ENCODE measurements at regions not wholly inside any gene's neighbourhood (a gene's known extent, or its start where the extent isn't known, plus 50 kb on each side); places are given as distances from the start of the nearest gene placed in this dataset.
A peak's percentile ranks its signal among the peaks of the same experiment; 100 is the strongest.
"Not testable (repeated sequence)": the region's sequence is repeated elsewhere in the genome, so short reads cannot be mapped to it uniquely, and the experiment has no call there.

GRCh38 chr6:26957399-26958127 lies 289.9 kb upstream of the PRSS16 start:
- WGBS, 2 donors = 74 to 85% methylated on average over 5 to 6 of the region's 6 CpGs
- DNase-seq = peak in 2 of 3 donors; percentile 0 to 1
- not testable (repeated sequence) for H3K36me3 ChIP-seq (ENCODE audit: control insufficient read depth in 4 of 4, insufficient read depth in 4 of 4, low read length in 4 of 4); H3K27ac ChIP-seq (ENCODE audit: low read depth in 1 of 2, low read length in 1 of 2); H3K4me3 ChIP-seq; H3K27me3 ChIP-seq (ENCODE audit: control insufficient read depth in 3 of 3, insufficient read depth in 3 of 3, low read length in 2 of 3); ATAC-seq (ENCODE audit: insufficient read depth, low FRiP score); H3K4me1 ChIP-seq (ENCODE audit: control insufficient read depth in 5 of 5, insufficient read depth in 5 of 5, low read length in 5 of 5); H3K9me3 ChIP-seq (ENCODE audit: control insufficient read depth in 4 of 4, insufficient read depth in 3 of 4, low read length in 3 of 4)
- peak overlapping the region in 1 of 2 donors; percentile 32 for H3K9ac ChIP-seq (ENCODE audit: insufficient read depth in 1 of 2, low read length in 2 of 2)

- H3K27me3 ChIP-seq (ENCODE audit: control insufficient read depth in 3 of 3, insufficient read depth in 3 of 3, low read length in 2 of 3); H3K4me1 ChIP-seq (ENCODE audit: control insufficient read depth in 5 of 5, insufficient read depth in 5 of 5, low read length in 5 of 5); H3K4me3 ChIP-seq; H3K36me3 ChIP-seq (ENCODE audit: control insufficient read depth in 4 of 4, insufficient read depth in 4 of 4, low read length in 4 of 4); H3K9ac ChIP-seq (ENCODE audit: insufficient read depth in 1 of 2, low read length in 2 of 2); DNase-seq; ATAC-seq (ENCODE audit: insufficient read depth, low FRiP score); H3K9me3 ChIP-seq (ENCODE audit: control insufficient read depth in 4 of 4, insufficient read depth in 3 of 4, low read length in 3 of 4); H3K27ac ChIP-seq (ENCODE audit: low read depth in 1 of 2, low read length in 1 of 2): not testable (repeated sequence)
These were observed 286.3 kb upstream of the PRSS16 start for GRCh38 chr6:26961236-26961635.

GRCh38 chr6:27002447-27002846 lies 245.1 kb upstream of the PRSS16 start:
- Histone ChIP-seq H3K9me3 (ENCODE audit: control insufficient read depth in 4 of 4, insufficient read depth in 3 of 4, low read length in 3 of 4) (no peaks in the 10 kb centered on the region), H3K36me3 (ENCODE audit: control insufficient read depth in 4 of 4, insufficient read depth in 4 of 4, low read length in 4 of 4) (no peaks in the 10 kb centered on the region), H3K27me3 (ENCODE audit: control insufficient read depth in 3 of 3, insufficient read depth in 3 of 3, low read length in 2 of 3) (no peaks in the 10 kb centered on the region), H3K27ac (ENCODE audit: low read depth in 1 of 2, low read length in 1 of 2) (no peak overlapping the region), H3K9ac (ENCODE audit: insufficient read depth in 1 of 2, low read length in 2 of 2) (no peak overlapping the region), H3K4me1 (ENCODE audit: control insufficient read depth in 5 of 5, insufficient read depth in 5 of 5, low read length in 5 of 5) (no peaks in the 10 kb centered on the region), H3K4me3 (no peak overlapping the region)
- ATAC-seq (ENCODE audit: insufficient read depth, low FRiP score) (no peak), DNase-seq (no peak)
- no peak for TF ChIP-seq CTCF (IDR thresholded peaks at IDR 0.05; ENCODE audit: control extremely low read depth, extremely low read depth)
- 93 to 95% methylated on average over 15 of the region's 15 CpGs for WGBS, 2 donors

- H3K4me3 ChIP-seq = no peak overlapping the region
- no peak for TF ChIP-seq CTCF (IDR thresholded peaks at IDR 0.05; ENCODE audit: control extremely low read depth, extremely low read depth)
- WGBS, 2 donors = 44 to 46% methylated on average over 2 of the region's 2 CpGs
These were observed 240.5 kb upstream of the PRSS16 start for GRCh38 chr6:27007020-27007419.

GRCh38 chr6:27008613-27009012 lies 238.9 kb upstream of the PRSS16 start:
- H3K9ac ChIP-seq (ENCODE audit: insufficient read depth in 1 of 2, low read length in 2 of 2); H3K9me3 ChIP-seq (ENCODE audit: control insufficient read depth in 4 of 4, insufficient read depth in 3 of 4, low read length in 3 of 4); DNase-seq; H3K4me1 ChIP-seq (ENCODE audit: control insufficient read depth in 5 of 5, insufficient read depth in 5 of 5, low read length in 5 of 5); H3K36me3 ChIP-seq (ENCODE audit: control insufficient read depth in 4 of 4, insufficient read depth in 4 of 4, low read length in 4 of 4); ATAC-seq (ENCODE audit: insufficient read depth, low FRiP score); H3K27ac ChIP-seq (ENCODE audit: low read depth in 1 of 2, low read length in 1 of 2); H3K4me3 ChIP-seq; H3K27me3 ChIP-seq (ENCODE audit: control insufficient read depth in 3 of 3, insufficient read depth in 3 of 3, low read length in 2 of 3): not testable (repeated sequence)
- 95 to 96% methylated on average over 10 of the region's 10 CpGs for WGBS, 2 donors

More at GRCh38 chr6:27007020-27007419, 240.5 kb upstream of the PRSS16 start:
- DNase-seq (no peak), ATAC-seq (ENCODE audit: insufficient read depth, low FRiP score) (no peak)
- peaks cover 0 to 6% (median 1%) of the 10 kb centered on the region in 4 donors for H3K9me3 ChIP-seq (ENCODE audit: control insufficient read depth in 4 of 4, insufficient read depth in 3 of 4, low read length in 3 of 4)
- no peaks in the 10 kb centered on the region for H3K4me1 ChIP-seq (ENCODE audit: control insufficient read depth in 5 of 5, insufficient read depth in 5 of 5, low read length in 5 of 5)
- no peaks in the 10 kb centered on the region for H3K36me3 ChIP-seq (ENCODE audit: control insufficient read depth in 4 of 4, insufficient read depth in 4 of 4, low read length in 4 of 4)
- H3K27me3 ChIP-seq (ENCODE audit: control insufficient read depth in 3 of 3, insufficient read depth in 3 of 3, low read length in 2 of 3) = no peaks in the 10 kb centered on the region
- no peak overlapping the region for H3K9ac ChIP-seq (ENCODE audit: insufficient read depth in 1 of 2, low read length in 2 of 2)
- H3K27ac ChIP-seq (ENCODE audit: low read depth in 1 of 2, low read length in 1 of 2) = no peak overlapping the region

GRCh38 chr6:27014053-27014452 lies 233.4 kb upstream of the PRSS16 start:
- H3K9ac ChIP-seq (ENCODE audit: insufficient read depth in 1 of 2, low read length in 2 of 2); DNase-seq; H3K4me3 ChIP-seq; ATAC-seq (ENCODE audit: insufficient read depth, low FRiP score); H3K4me1 ChIP-seq (ENCODE audit: control insufficient read depth in 5 of 5, insufficient read depth in 5 of 5, low read length in 5 of 5); H3K27ac ChIP-seq (ENCODE audit: low read depth in 1 of 2, low read length in 1 of 2); H3K9me3 ChIP-seq (ENCODE audit: control insufficient read depth in 4 of 4, insufficient read depth in 3 of 4, low read length in 3 of 4); H3K27me3 ChIP-seq (ENCODE audit: control insufficient read depth in 3 of 3, insufficient read depth in 3 of 3, low read length in 2 of 3); H3K36me3 ChIP-seq (ENCODE audit: control insufficient read depth in 4 of 4, insufficient read depth in 4 of 4, low read length in 4 of 4): not testable (repeated sequence)
- 100% methylated on average over 1 to 2 of the region's 2 CpGs for WGBS, 2 donors

Measured in lung (tissue), 11 donors.